Breast epithelium (tissue), 4 donors: ENCODE measurements at regions not wholly inside any gene's neighbourhood (a gene's known extent, or its start where the extent isn't known, plus 50 kb on each side); places are given as distances from the start of the nearest gene placed in this dataset.

ENCODE experiments used
- DNase-seq, 2 donors: peaks; one replicate each; pipeline ENCODE4 v3.0.0-alpha.2; 2019; ENCODE audit warnings: low spot score in 2 of 2
- H3K27ac ChIP-seq, 2 donors: fragments of 200-600 bp; sonication (generic) in 1 of 2; one replicate each; pipeline ENCODE4 v1.5.1; 2016 to 2019; ENCODE audit warnings: mild to moderate bottlenecking in 1 of 2
- H3K27me3 ChIP-seq, 2 donors: fragments of 200-600 bp; sonication (generic) in 1 of 2; one replicate each; pipeline versions ENCODE4 v1.5.1 to v1.6.0; 2017 to 2019; ENCODE audit warnings: control low read depth in 1 of 2, mild to moderate bottlenecking in 1 of 2
- H3K36me3 ChIP-seq: fragments of 200-600 bp; one replicate; pipeline ENCODE4 v1.5.1; 2019
- H3K4me1 ChIP-seq, 2 donors: fragments of 200-600 bp; sonication (generic); one replicate each; pipeline ENCODE4 v1.5.1; 2016 to 2019; ENCODE audit warnings: control low read depth in 1 of 2
- H3K4me3 ChIP-seq, 3 donors: fragments of 200-600 bp; sonication (generic); 1 replicate in 2 of 3; 2 replicates in 1 of 3; pipeline ENCODE4 v1.5.1; 2016 to 2019; ENCODE audit warnings: mild to moderate bottlenecking in 3 of 3, moderate library complexity in 2 of 3
- H3K9me3 ChIP-seq, 2 donors: fragments of 200-600 bp; sonication (generic) in 1 of 2; one replicate each; pipeline ENCODE4 v1.5.1; 2016 to 2019; ENCODE audit warnings: control low read depth in 1 of 2
- POLR2A ChIP-seq: fragments of 450-650 bp; IDR thresholded peaks from one replicate; pipeline ENCODE4 v1.6.1; 2016; ENCODE audit warnings: antibody characterized with exemption, mild to moderate bottlenecking, moderate library complexity
- POLR2AphosphoS5 ChIP-seq, 3 donors: sonication (generic); formaldehyde crosslinking; IDR thresholded peaks; one replicate each; pipeline ENCODE4 v1.6.1; 2017; ENCODE audit warnings: antibody characterized with exemption in 3 of 3
- intact Hi-C: fragments of 100-400 bp; cut with DNase I; formaldehyde crosslinking; loops from one replicate; pipeline ENCODE4 v1.15.1; 2023; ENCODE audit warnings: low total_unique reads
- TF ChIP-seq, protein P1 (sequence below), 3 donors: fragments of 450-650 bp; IDR thresholded peaks; one replicate each; pipeline ENCODE4 v1.5.1; 2016 to 2017; ENCODE audit warnings: antibody characterized with exemption in 3 of 3, mild to moderate bottlenecking in 3 of 3, moderate library complexity in 3 of 3

DNA sequence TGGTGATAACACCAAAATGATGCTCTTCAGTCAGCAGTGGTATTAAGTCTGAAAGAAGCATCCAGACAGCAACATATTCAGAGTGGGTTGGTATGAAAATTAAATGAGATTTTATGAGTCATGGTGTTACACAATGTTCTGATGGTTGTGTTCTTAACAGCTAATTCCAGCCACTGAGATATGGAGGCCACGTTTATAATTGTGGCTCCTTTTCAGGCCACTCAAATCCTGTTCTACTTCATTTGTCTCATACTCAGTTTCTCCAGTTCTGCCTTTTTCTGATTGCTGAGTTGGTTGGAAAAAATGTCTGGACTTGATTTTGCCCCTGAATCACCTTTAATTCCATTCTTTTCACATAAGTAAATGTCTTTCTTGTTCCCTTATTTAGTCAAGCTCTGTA, 162.7 kb upstream of the COL3A1 start:
- TF ChIP-seq POLR2A (no peak), POLR2AphosphoS5 (IDR thresholded peaks at IDR 0.05) (no peak)
- TF ChIP-seq, protein P1, sequence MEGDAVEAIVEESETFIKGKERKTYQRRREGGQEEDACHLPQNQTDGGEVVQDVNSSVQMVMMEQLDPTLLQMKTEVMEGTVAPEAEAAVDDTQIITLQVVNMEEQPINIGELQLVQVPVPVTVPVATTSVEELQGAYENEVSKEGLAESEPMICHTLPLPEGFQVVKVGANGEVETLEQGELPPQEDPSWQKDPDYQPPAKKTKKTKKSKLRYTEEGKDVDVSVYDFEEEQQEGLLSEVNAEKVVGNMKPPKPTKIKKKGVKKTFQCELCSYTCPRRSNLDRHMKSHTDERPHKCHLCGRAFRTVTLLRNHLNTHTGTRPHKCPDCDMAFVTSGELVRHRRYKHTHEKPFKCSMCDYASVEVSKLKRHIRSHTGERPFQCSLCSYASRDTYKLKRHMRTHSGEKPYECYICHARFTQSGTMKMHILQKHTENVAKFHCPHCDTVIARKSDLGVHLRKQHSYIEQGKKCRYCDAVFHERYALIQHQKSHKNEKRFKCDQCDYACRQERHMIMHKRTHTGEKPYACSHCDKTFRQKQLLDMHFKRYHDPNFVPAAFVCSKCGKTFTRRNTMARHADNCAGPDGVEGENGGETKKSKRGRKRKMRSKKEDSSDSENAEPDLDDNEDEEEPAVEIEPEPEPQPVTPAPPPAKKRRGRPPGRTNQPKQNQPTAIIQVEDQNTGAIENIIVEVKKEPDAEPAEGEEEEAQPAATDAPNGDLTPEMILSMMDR (IDR thresholded peaks at IDR 0.05) = no peak
- no peak for DNase-seq
- no peaks in the 10 kb centered on the region for H3K27me3 ChIP-seq
- no peaks in the 10 kb centered on the region for H3K36me3 ChIP-seq
- intact Hi-C loops = no loop called here
- no peaks in the 10 kb centered on the region for H3K9me3 ChIP-seq
- H3K4me1 ChIP-seq = no peaks in the 10 kb centered on the region
- H3K27ac ChIP-seq = no peak overlapping the region
- no peak overlapping the region for H3K4me3 ChIP-seq

DNA sequence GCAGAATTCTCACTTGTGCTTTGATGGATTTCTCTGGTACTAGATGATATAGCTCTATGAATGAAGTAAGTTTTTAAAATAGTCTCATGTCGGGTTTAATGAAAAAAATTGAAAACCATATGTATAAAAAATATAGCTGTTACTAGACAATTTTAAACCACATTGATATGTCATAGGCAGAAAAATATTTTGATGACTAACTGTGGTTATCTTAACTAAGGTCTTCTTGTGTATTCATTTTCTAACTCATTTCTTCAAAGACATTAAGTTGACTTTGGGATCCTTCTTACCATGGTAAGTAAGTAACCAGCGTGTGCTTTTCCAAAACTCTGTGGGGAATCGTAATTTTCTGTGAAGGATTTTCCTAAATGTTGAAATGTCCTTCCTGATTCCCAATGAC, 160.9 kb upstream of the COL3A1 start:
- Histone ChIP-seq H3K4me1 (no peaks in the 10 kb centered on the region), H3K27ac (no peak overlapping the region), H3K36me3 (no peaks in the 10 kb centered on the region), H3K27me3 (no peaks in the 10 kb centered on the region), H3K9me3 (no peaks in the 10 kb centered on the region), H3K4me3 (no peak overlapping the region)
- TF ChIP-seq POLR2AphosphoS5 (IDR thresholded peaks at IDR 0.05) = no peak
- TF ChIP-seq, protein P1 (IDR thresholded peaks at IDR 0.05) = no peak
- TF ChIP-seq POLR2A = no peak
- DNase-seq = no peak
- intact Hi-C loops = no loop called here

DNA sequence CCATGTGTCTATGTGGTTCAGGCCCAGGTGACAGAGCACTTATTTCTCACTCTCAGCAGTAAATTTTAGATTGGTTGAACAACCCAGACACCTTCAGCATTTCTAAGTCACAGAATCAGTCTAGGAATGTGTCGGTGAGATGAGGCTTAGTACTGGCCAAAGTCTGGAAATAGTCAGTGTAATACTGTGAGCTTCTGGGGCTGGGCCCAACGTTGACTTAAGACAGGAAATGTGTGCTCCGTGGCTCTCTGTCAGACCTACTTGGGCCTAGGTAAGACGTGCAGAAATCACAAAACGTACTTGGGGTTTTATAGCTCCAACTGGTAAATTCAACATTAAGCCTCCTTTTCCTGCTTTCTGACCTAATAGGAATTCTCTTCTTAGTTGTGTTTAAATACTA, 160.3 kb upstream of the COL3A1 start:
- Histone ChIP-seq H3K27ac (no peak overlapping the region), H3K36me3 (no peaks in the 10 kb centered on the region), H3K4me1 (no peaks in the 10 kb centered on the region), H3K9me3 (no peaks in the 10 kb centered on the region), H3K27me3 (no peaks in the 10 kb centered on the region), H3K4me3 (no peak overlapping the region)
- intact Hi-C loops = no loop called here
- TF ChIP-seq POLR2AphosphoS5 (IDR thresholded peaks at IDR 0.05) (no peak), POLR2A (no peak)
- TF ChIP-seq, protein P1 (IDR thresholded peaks at IDR 0.05) = no peak
- no peak for DNase-seq

DNA sequence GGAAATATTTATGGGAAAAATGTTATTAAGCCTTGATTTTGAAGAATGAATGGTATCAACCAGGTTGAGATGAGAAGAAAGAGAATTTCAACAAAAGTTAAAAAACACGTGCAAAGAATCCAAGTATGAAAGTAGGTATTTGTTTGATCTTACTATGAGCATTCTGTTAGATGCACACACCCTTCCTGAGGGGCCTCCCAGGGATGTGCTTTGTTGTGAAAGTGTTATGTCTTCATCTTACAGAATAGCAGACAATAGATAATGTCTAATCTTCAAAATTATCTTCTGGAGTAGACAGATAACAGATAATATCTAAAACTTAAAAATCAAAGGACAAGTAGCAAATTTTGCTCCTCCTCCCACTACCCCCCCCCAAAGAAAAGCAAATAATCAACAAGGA, 155.2 kb upstream of the COL3A1 start:
- no peak for TF ChIP-seq POLR2A
- TF ChIP-seq, protein P1 (IDR thresholded peaks at IDR 0.05) = no peak
- TF ChIP-seq POLR2AphosphoS5 (IDR thresholded peaks at IDR 0.05) = no peak
- H3K27ac ChIP-seq = no peak overlapping the region
- intact Hi-C loops = no loop called here
- no peak overlapping the region for H3K4me3 ChIP-seq
- H3K4me1 ChIP-seq = no peaks in the 10 kb centered on the region
- no peaks in the 10 kb centered on the region for H3K9me3 ChIP-seq
- no peaks in the 10 kb centered on the region for H3K36me3 ChIP-seq
- no peak for DNase-seq
- no peaks in the 10 kb centered on the region for H3K27me3 ChIP-seq

DNA sequence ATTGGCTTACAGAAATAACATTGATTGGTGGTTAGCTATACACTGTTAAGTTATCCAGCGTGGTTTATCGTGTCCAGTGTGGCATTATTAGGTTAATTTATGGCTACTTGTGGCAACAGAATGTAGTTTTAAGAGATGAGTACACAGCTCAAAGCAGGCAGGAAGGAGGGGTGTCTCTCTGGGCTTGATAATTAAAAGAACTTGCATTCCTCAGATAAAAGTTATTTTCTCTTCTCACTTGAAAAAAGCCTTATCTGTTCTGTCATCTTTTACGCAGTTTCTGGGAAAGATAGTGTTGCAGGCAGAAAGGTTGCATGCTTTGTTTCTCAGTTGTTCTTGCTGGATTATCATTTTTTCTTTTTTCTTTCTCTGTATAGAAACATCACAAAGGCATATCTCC, 154.4 kb upstream of the COL3A1 start:
- H3K9me3 ChIP-seq = no peaks in the 10 kb centered on the region
- no peak for DNase-seq
- no peaks in the 10 kb centered on the region for H3K4me1 ChIP-seq
- H3K27ac ChIP-seq = no peak overlapping the region
- no peaks in the 10 kb centered on the region for H3K36me3 ChIP-seq
- H3K4me3 ChIP-seq = no peak overlapping the region
- TF ChIP-seq, protein P1 (IDR thresholded peaks at IDR 0.05) = no peak
- TF ChIP-seq POLR2AphosphoS5 (IDR thresholded peaks at IDR 0.05) (no peak), POLR2A (no peak)
- no peaks in the 10 kb centered on the region for H3K27me3 ChIP-seq
- intact Hi-C loops = no loop called here
